ENCODE measurements at regions not wholly inside any gene's neighbourhood (a gene's known extent, or its start where the extent isn't known, plus 50 kb on each side); places are given as distances from the start of the nearest gene placed in this dataset.

GRCh38 chr4:19401301-19402080, 850.2 kb upstream of the SLIT2 start:
- DNase-seq (ENCODE audit: low spot score) = no peak

GRCh38 chr4:19400820-19401219, 850.9 kb upstream of the SLIT2 start:
- DNase-seq (ENCODE audit: low spot score) = no peak

- no peak for DNase-seq (ENCODE audit: low spot score)
Observed at GRCh38 chr4:19399001-19399400, 852.7 kb upstream of the SLIT2 start.

GRCh38 chr4:19386786-19387185, 864.9 kb upstream of the SLIT2 start:
- DNase-seq (ENCODE audit: low spot score) = no peak

- DNase-seq (ENCODE audit: low spot score) = no peak
Observed at GRCh38 chr4:19382993-19383756, 868.5 kb upstream of the SLIT2 start.

GRCh38 chr4:19381068-19381467, 870.6 kb upstream of the SLIT2 start:
- no peak for DNase-seq (ENCODE audit: low spot score)

GRCh38 chr4:19380600-19380999, 871.1 kb upstream of the SLIT2 start:
- DNase-seq (ENCODE audit: low spot score) = no peak

- DNase-seq (ENCODE audit: low spot score) = no peak
Observed at GRCh38 chr4:19379191-19379708, 872.5 kb upstream of the SLIT2 start.

GRCh38 chr4:19375931-19376330, 875.8 kb upstream of the SLIT2 start:
- no peak for DNase-seq (ENCODE audit: low spot score)

- DNase-seq (ENCODE audit: low spot score) = no peak
Observed at GRCh38 chr4:19375136-19375804, 876.4 kb upstream of the SLIT2 start.

- DNase-seq (ENCODE audit: low spot score) = no peak
Observed at GRCh38 chr4:19372390-19372789, 879.3 kb upstream of the SLIT2 start.

- DNase-seq (ENCODE audit: low spot score) = no peak
Observed at GRCh38 chr4:19368800-19369199, 882.9 kb upstream of the SLIT2 start.

GRCh38 chr4:19366916-19367315, 884.8 kb upstream of the SLIT2 start:
- no peak for DNase-seq (ENCODE audit: low spot score)

- DNase-seq (ENCODE audit: low spot score) = no peak
Observed at GRCh38 chr4:19358015-19358414, 893.7 kb upstream of the SLIT2 start.

GRCh38 chr4:19349416-19349815, 902.3 kb upstream of the SLIT2 start:
- DNase-seq (ENCODE audit: low spot score) = no peak

- no peak for DNase-seq (ENCODE audit: low spot score)
Observed at GRCh38 chr4:19348746-19349145, 903.0 kb upstream of the SLIT2 start.

GRCh38 chr4:19346636-19347035, 905.1 kb upstream of the SLIT2 start:
- DNase-seq (ENCODE audit: low spot score) = no peak

- DNase-seq (ENCODE audit: low spot score) = no peak
Observed at GRCh38 chr4:19329631-19330030, 922.1 kb upstream of the SLIT2 start.

GRCh38 chr4:19329077-19329476, 922.6 kb upstream of the SLIT2 start:
- no peak for DNase-seq (ENCODE audit: low spot score)

GRCh38 chr4:19327364-19327763, 924.3 kb upstream of the SLIT2 start:
- no peak for DNase-seq (ENCODE audit: low spot score)

- no peak for DNase-seq (ENCODE audit: low spot score)
Observed at GRCh38 chr4:19324184-19324583, 927.5 kb upstream of the SLIT2 start.

- no peak for DNase-seq (ENCODE audit: low spot score)
Observed at GRCh38 chr4:19319607-19320006, 932.1 kb upstream of the SLIT2 start.

GRCh38 chr4:19317377-19317776, 934.3 kb upstream of the SLIT2 start:
- DNase-seq (ENCODE audit: low spot score) = no peak
